GM04504 (cell line): ENCODE measurements at regions not wholly inside any gene's neighbourhood (a gene's known extent, or its start where the extent isn't known, plus 50 kb on each side); places are given as distances from the start of the nearest gene placed in this dataset.
"Not testable (repeated sequence)": the region's sequence is repeated elsewhere in the genome, so short reads cannot be mapped to it uniquely, and the experiment has no call there.

Experiments
- DNase-seq: peaks from one replicate; pipeline ENCODE4 v3.0.0-alpha.2; 2012; ENCODE audit warnings: low read depth

GRCh38 chr13:53285896-53286430 lies 257.4 kb downstream of the OLFM4 start:
- DNase-seq, result no peak

GRCh38 chr13:53298396-53298795 lies 269.8 kb downstream of the OLFM4 start:
- no peak for DNase-seq

GRCh38 chr13:53301449-53301848 lies 272.8 kb downstream of the OLFM4 start:
- DNase-seq, result no peak

GRCh38 chr13:53305419-53305818 lies 276.8 kb downstream of the OLFM4 start:
- DNase-seq, result not testable (repeated sequence)

GRCh38 chr13:53310786-53311185 lies 282.2 kb downstream of the OLFM4 start:
- no peak for DNase-seq

- no peak for DNase-seq
These were observed 282.9 kb downstream of the OLFM4 start for GRCh38 chr13:53311561-53311960.

- no peak for DNase-seq
These were observed 292.7 kb downstream of the OLFM4 start for GRCh38 chr13:53321296-53321801.

- DNase-seq, result no peak
These were observed 296.0 kb downstream of the OLFM4 start for GRCh38 chr13:53324656-53325055.

GRCh38 chr13:53326716-53327115 lies 298.1 kb downstream of the OLFM4 start:
- no peak for DNase-seq

- no peak for DNase-seq
These were observed 299.2 kb downstream of the OLFM4 start for GRCh38 chr13:53327680-53328315.

- DNase-seq, result no peak
These were observed 308.0 kb downstream of the OLFM4 start for GRCh38 chr13:53336441-53337160.

GRCh38 chr13:53338760-53339159 lies 310.1 kb downstream of the OLFM4 start:
- no peak for DNase-seq

- DNase-seq, result no peak
These were observed 312.0 kb downstream of the OLFM4 start for GRCh38 chr13:53340505-53341143.

GRCh38 chr13:53341144-53341510 lies 312.5 kb downstream of the OLFM4 start:
- no peak for DNase-seq

GRCh38 chr13:53342623-53343360 lies 314.2 kb downstream of the OLFM4 start:
- DNase-seq, result no peak

GRCh38 chr13:53343361-53343744 lies 314.7 kb downstream of the OLFM4 start:
- DNase-seq, result no peak

- no peak for DNase-seq
These were observed 322.4 kb downstream of the OLFM4 start for GRCh38 chr13:53351021-53351420.

- DNase-seq, result no peak
These were observed 329.0 kb downstream of the OLFM4 start for GRCh38 chr13:53357582-53357981.

- DNase-seq, result no peak
These were observed 340.3 kb downstream of the OLFM4 start for GRCh38 chr13:53368948-53369347.

GRCh38 chr13:53379485-53379884 lies 350.9 kb downstream of the OLFM4 start:
- no peak for DNase-seq

GRCh38 chr13:53382008-53382407 lies 353.4 kb downstream of the OLFM4 start:
- no peak for DNase-seq

GRCh38 chr13:53398051-53398450 lies 369.4 kb downstream of the OLFM4 start:
- no peak for DNase-seq
